Embryonic facial prominence (tissue), 1 donor: ENCODE measurements at regions not wholly inside any gene's neighbourhood (a gene's known extent, or its start where the extent isn't known, plus 50 kb on each side); places are given as distances from the start of the nearest gene placed in this dataset.
A peak's percentile ranks its signal among the peaks of the same experiment; 100 is the strongest.
"Not testable (repeated sequence)": the region's sequence is repeated elsewhere in the genome, so short reads cannot be mapped to it uniquely, and the experiment has no call there.

Experiments
- DNase-seq: peaks from one replicate; pipeline ENCODE4 v3.0.0-alpha.2; 2016; ENCODE audit errors: extremely low spot score

DNA sequence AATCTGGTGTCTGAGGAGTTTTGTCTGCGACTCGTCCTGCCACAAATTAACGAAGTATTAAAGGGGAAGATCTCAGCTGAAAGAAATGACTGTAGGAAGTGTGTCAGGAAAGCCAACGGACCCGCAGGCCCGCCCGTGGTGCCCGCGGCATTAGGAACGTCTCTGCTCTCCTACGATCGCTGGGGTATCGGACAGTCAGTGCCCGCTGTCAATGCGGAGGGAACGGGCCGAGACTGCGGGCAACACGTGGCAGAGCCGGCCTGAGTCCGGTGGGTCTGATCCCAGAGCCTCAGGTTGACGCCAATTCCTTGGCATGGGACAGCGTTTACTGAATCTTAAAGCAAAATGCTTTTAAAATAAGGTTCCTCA lies 128.7 kb downstream of the KBTBD2 start:
- peak; percentile 9 for DNase-seq

DNA sequence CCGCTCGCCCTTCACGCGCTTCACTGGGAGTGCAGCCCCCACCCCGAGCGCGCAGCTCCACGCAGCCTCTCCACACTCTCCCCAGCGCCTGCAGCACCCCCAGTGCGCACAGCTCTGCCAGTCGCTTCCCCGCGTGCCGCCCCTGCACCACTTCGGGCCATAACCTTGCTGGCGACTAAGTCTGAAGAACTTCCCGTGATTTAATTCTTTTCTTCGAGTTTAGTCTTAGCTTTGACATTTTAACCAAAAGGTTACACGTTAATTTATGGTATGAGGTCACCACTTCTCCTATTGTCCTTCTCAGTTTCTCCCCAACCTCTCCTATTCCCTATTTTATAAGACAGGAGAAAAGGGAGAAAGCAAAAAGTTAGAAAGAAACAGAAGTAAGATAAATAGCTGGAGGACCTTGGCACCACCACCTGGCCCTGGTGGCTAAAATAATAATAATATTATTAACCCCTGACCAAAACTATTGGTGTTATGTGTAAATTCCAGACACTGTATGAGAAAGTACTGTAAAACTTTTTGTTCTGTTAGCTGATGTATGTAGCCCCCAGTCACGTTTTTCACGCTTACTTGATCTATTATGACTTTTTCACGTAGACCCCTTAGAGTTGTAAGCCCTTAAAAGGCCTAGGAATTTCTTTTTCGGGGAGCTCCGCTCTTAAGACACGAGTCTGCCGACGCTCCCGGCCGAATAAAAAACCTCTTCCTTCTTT lies 129.2 kb downstream of the KBTBD2 start:
- DNase-seq, result not testable (repeated sequence)

DNA sequence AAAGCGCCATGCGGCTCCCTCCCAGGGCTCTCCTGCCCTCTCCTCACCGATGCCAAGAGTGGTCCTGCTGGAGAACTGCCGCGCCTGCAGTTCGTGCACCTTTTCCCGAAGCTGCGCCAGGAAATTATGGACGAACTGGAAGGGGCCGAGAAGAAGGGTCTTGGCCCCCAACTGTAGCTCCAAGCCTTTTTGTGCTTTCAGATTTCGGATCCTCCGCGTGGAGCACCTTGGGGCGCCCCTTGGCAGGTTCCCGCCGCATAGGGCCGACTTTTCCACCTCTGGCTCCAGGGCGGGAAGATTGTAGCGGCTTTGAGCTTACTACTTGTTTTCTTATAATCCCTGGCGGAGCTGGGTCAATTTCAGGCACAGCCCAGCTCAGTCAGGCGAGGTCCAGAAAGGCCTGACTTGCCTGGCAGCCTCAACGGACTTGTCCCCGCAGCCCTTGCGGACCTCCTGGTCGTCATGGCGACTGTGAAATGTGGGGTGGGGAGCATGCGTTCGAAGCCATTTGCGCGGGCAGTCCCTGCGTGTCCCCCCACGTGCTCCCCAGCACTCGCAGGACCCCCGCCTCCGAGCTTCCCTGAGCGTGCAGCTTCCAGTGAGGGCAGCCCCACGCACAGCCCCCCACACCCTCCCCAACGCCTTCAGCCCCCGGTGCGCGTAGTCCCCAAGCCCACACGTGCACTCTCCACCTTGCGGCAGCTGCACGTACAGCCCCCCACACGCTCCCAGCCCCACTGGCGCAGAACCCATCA lies 129.9 kb downstream of the KBTBD2 start:
- DNase-seq, result no peak

DNA sequence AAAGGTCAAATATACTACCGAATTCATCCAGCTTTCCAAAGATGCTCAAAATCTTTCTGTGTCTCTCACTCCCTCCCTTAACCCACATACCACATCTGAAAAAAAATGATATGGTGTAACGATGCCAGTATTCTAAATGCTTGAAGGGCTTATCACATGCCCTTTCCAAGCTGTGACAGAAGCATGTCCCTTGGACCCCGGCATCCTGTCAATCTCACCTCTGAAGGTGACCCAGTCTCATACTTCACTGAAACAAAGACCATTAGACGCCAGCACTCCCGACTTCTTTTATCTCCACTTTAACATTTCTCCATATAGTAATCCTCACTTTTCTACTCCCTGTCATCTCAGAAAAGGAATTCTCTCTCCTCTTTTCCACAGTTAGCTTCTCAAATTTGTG lies 130.8 kb downstream of the KBTBD2 start:
- DNase-seq, result not testable (repeated sequence)

DNA sequence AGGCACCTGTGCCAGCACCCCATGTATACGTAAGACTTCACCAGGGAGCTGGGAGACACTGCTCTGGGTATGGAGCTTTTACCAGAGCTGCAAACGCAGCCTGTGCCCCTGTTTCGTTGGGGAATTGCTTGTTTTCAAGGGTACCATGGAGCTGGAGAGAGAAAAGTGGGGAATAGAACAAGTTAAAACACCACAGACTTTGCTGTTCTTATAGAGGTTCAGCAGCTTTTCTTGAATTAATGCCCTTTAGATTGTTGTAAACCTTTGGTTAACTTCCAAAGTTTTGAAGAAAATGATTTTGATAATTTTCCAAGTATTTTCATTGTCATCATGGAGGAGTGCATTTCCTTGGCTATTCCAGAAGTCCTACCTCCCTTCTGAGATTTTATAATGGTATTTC lies 131.7 kb downstream of the KBTBD2 start:
- not testable (repeated sequence) for DNase-seq

DNA sequence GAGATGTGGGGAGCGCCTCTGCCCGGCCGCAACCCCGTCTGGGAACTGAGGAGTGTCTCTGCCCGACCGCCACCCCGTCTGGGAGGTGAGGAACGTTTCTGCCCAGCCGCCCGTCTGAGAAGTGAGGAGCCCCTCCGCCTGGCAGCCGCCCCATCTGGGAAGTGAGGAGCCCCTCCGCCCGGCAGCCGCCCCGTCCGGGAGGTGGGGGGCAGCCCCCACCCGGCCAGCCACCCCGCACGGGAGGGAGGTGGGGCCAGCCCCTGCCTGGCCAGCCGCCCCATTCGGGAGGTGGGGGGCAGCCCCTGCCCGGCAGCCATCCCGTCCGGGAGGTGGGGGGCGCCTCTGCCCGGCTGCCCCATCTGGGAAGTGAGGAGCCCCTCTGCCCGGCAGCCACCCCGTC lies 137.7 kb downstream of the KBTBD2 start:
- not testable (repeated sequence) for DNase-seq

DNA sequence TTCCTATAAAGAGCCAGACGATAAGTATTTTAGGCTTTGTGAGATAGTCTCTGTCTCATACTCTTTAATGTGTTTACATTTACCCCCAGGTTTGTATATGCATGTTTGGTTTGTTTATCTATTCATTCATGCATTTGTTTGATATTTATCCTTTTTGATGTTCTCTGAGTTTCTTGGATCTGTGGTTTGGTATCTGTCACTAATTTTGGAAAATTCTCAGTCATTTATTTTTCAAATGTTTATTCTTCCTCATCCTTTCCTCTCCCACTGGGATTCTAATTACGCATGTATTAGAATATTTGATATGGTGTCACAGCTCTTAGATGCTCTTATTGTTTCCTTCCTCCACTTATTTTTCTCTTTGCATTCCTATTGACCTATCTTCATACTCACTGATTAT lies 143.2 kb downstream of the KBTBD2 start:
- not testable (repeated sequence) for DNase-seq

DNA sequence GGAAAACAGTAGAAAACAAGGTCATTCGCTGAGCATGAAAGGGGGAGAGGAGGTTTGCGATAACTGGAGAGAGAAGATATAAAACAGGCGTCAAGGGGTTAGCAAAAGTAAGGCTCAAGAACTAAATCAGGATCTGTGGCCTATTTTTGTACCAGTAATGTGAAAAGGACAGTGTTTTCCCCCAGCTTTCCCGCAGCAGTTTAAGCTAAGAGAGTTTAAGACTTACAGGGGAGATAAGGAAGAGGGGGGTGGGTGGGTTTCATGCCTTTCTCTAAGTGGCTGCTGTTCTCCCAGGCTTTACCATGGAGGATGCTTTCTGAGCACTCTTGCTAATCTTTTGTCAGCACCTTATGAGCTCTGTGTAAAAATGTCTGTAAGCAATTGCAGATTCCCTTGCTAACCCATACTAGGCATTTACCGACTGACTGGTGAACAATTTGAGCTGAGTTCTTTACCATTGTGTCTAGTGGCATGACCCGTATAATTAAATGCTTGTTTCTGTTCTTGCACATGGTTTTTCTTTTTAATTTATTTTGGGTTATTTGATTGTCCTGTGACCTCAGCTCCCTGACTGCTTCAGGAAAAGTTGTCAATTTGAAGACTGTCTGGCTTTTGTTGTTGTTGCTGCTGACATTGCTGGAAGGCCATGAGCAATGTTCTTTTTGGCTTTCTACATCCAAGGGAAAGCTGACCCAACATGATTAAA lies 144.0 kb downstream of the KBTBD2 start:
- not testable (repeated sequence) for DNase-seq

DNA sequence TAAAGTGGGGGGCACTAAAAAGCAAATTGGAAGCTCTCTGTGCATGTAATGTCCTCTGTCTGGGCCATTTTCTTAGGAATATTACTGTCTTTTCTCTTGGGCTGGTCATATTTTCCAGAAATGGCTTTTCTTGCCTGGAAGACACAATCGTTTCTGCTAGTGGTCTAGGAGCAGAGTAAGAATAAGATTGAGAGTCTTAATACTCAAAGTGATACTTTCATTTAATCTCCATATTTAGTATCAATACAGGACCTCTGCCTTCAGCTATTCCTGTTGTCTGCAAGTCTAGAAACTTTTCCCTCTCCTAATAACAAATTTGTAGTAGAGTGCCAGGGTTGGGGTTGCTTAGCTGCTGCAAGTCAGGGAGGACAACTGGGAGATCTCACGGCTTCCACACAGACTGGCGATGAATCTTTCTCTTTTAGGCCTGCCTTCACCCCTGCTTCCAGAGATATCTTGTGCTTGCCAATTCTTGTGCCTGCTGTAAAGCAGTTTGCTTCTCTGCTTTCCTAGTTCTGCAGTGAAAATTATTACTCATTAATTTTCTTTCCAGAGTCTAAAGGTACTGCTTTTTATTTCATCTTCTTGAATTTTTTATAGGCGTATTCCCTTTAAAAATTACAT lies 149.6 kb downstream of the KBTBD2 start:
- not testable (repeated sequence) for DNase-seq

DNA sequence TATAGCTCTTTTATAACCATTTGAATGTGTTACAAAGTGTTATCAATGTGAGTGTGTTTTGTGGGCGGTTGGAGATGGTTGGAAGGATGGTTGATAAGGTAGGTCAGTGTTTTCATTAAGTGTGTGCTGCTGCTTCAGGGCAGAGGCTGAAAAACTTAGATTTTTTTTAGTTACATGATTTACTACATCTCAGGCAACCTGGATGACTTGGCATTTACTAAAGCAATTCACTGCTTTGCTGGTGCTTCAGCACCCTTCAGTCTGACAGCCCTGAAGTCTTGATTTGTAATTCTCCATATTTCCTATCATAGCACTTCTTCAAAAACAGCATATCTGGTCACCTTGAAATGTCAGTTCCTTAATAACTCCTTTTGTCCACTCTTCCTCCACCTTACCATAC lies 151.8 kb downstream of the KBTBD2 start:
- not testable (repeated sequence) for DNase-seq

DNA sequence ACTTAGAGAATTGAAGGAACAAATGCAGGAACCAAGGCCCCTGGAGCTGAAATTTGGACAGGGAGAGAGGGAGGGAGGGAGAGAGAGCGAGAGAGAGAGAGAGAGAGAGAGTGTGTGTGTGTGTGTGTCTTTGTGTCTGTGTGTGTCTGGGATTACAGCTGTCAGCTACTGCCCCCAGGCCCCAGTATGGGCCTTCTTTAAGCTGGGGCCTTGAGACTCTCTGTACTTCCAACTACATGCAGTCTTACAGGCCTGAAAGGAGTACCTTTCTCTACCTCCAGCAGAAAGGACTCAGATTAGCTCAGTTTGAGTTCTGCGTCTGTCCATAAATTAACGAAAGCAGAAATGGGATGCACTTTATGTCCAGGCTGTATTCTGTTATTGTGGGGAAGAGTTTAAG lies 153.2 kb downstream of the KBTBD2 start:
- not testable (repeated sequence) for DNase-seq

DNA sequence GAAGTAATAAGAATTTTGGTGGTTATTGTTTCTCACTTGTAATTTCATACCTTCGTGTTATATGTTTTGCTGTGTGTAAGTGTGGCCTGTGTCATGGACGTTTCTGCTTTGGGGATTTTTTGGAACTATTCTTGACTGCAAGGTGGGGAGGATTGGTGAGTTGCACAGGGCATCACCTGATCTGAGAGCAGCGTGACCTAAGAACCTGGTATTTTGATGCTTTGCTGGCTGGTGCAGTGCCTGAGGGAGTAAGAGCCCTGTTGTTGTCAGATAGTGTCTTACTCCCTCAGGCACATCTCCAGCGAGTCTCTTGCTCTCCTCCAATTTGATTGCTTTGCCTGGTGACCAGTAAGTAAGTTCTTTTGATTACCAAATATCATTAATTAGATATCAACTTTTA lies 158.8 kb downstream of the KBTBD2 start:
- not testable (repeated sequence) for DNase-seq

DNA sequence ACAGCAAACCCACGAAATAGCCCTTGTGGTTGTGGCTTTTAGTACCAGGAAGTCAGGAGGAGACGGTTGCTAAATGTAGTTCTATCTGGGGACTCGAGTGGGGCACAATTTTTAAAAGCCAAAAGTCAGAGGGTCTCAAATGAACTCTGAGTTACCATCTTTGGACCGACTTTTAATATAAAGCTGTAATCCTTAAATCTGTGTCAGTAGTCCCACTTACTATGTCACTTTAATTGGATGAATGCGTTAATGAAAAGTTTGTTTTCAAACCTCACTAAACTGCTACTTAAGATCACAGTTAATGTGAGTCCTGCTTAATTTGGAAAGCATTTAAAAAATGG lies 162.3 kb downstream of the KBTBD2 start:
- DNase-seq, result not testable (repeated sequence)

DNA sequence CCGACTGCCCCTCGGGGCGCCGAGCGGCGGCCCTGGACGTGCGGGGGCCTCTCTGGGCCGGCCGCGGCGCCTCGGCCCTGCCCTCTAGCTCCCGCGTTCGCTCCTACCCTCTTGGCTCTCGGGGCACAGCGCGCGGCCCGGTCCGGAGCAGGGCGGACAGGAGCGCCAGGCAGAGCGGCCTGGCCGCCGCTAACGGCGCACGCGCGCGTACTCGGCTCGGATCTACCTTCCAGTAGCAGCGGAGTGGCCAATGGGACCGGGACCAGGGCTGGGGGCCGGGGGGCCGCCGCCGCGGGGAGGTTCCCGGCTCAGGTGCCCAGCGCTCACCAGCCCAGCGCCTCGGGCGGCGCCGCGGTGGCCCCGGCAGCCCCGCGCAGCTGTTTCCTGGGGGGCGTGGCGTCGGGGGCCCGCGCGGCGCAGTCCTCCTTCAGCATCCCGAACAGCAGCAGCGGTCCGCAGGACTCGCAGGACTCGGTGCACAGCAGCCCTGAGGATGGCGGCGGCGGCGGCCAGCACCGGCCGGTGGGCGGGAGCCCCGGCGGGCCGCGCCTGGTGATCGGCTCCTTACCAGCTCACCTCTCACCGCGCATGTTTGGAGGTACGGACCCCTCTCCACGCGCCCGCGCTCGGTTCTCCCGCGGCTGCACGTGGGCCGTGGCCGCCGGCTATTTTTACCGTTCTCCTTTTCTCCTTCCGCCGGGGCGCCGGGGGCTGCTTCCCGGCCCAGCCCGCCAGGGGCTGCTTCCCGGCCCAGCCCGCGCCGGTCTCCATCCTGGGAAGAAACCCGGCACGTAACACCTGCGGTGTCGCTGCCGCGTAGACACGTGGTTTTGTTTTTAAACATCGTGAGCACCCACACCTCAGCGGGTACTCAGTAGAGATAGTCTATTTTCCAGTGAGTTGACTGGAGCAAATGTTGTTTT lies 162.9 kb downstream of the KBTBD2 start:
- not testable (repeated sequence) for DNase-seq

DNA sequence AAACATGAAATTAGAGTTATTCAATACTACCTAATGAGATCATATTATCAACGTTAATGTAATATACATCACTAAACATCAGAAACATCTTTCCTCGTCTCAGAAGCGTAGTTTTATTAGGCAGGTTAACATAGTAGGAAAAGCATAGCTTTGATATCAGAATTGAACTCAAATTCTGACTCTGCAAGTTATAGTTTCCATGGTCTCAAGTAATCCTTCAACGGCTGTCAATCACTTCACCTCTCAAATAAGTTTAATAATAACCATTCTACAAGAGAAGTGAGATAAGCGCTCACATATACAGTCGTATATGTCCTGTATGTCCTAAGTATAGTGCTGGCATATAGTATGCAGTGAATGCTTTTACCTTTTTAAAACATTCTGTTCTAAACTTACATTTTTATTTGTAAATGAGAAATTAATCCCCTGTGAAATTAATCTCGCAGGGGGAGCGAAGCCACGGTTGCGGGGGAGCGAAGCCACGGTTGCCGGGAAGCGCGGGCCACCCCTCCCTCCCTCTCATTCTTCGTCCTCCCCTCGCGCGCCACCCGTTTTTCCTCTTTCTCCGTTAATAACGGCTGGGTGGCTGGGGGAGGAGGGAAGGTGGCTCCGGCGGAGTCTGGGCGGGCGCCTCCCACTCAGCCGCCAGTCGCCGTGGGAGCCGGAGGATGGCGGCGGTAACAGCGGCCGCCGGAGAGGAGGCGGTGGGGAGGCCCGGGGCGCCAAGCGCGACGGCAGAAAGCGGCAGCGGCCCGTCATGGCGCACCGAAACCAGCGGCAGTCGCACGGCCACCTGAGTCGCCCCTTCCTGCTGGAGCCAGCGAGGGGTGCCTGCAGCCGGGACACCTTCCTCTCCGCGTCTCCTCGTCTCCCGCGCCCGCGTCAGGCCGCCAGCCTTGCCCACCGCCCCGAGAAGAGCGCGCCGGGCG lies 163.8 kb downstream of the KBTBD2 start:
- DNase-seq, result not testable (repeated sequence)

DNA sequence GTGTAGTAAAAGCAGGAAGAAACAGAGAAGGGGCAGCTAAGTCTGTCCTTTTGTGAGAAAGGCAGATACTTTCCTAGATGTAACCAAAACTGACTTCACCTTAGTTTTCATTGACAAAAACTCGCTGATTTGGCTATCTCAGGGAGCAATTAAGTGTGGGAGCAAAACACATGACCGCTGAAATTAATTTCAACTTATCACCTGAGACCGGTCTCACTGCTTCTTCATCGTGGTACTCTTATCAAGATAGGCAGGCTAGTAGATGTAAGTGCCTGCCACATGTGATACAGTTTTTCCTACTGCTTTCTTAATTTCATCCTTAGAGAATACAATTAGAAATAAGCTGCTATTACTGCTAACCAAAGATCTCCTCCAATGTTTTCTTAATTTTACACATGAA lies 168.7 kb downstream of the KBTBD2 start:
- DNase-seq, result not testable (repeated sequence)

DNA sequence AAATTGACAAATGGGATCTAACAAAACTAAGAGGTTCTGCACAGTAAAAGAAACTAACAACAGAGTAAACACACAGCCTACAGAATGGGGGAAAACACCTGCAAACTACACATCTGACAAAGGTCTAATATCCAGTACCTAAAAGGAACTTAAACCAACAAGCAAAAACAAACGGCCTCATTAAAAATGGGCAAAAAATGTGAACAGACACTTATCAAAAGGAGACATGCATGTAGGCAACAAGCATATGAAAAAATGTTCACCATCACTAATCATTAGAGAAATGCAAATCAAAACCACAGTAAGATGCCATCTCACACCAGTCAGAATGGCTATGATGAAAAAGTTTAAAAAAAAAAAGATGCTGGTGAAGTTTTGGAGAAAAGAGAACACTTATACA lies 197.4 kb downstream of the KBTBD2 start:
- no peak for DNase-seq

DNA sequence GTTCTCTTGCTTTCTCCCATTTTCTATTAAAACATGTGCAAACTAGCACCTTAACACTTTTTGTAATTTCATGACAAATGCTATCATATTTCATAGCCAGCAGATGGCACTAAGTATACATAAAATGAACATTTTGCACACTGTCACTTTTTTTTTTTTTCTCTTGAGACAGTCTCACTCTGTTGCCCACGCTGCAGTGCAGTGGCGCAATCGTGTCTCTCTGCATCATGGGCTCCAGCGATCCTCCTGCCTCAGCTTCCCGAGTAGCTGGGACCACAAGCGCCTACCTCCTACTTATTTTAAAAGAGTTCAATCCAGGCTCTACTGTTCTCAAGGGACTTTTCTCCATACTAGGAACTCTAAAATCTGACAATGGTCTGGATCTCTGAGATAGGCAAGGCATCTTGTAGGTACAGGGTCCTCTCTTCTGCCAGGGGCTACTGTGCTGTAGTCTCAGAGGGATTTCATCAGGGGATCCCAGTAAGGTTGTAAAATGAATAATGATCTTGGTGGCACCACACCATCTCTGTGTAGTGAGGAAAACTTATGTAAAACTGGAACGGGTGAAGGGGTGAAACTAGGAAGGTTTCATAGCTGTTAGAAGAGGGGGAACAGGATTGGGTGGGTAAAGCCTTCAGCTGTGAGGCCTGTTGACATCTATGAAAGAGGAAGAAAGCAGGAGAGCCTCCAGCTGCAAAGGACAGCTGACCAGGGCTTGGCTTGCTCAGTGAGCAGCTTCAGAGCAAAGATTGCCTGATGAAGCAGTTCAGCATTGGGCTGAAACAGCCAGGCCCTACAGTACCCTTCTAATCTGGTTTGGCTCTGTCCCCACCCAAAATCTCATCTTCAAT lies 196.9 kb downstream of the AVL9 start:
- DNase-seq, result not testable (repeated sequence)

DNA sequence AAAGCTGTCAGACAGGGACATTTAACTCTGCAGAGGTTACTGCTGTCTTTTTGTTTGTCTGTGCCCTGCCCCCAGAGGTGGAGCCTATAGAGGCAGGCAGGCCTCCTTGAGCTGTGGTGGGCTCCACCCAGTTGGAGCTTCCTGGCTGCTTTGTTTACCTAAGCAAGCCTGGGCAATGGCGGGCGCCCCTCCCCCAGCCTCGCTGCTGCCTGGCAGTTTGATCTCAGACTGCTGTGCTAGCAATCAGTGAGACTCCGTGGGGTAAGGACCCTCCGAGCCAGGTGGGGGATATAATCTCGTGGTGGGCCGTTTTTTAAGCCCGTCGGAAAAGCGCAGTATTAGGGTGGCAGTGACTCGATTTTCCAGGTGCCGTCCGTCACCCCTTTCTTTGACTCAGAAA lies 192.8 kb downstream of the AVL9 start:
- DNase-seq, result not testable (repeated sequence)
